AG04449 (cell line): ENCODE measurements at regions not wholly inside any gene's neighbourhood (a gene's known extent, or its start where the extent isn't known, plus 50 kb on each side); places are given as distances from the start of the nearest gene placed in this dataset.

Source experiments
- CTCF ChIA-PET: fragments of 350-600 bp; formaldehyde crosslinking; extraction: SDS; loops from one replicate; lab custom pipeline; 2021; ENCODE audit warnings: antibody characterized with exemption; lab: Yijun Ruan, JAX
- POLR2A ChIA-PET: fragments of 400-600, 350-600 bp; formaldehyde crosslinking; extraction: SDS; loops from one replicate; lab custom pipeline; 2020; ENCODE audit warnings: antibody characterized with exemption, inconsistent platforms; lab: Yijun Ruan, JAX
- DNase-seq: peaks from one replicate; pipeline ENCODE4 v3.0.0-alpha.2; 2010; ENCODE audit warnings: low read depth, low spot score
- H3K4me3 ChIP-seq: 2 replicates; pipeline ENCODE4 v1.5.1; 2011; ENCODE audit warnings: low read depth, mild to moderate bottlenecking, control low read depth, low read length
- CTCF ChIP-seq: IDR thresholded peaks from one replicate; pipeline ENCODE4 v1.5.1; 2011; ENCODE audit warnings: mild to moderate bottlenecking, moderate library complexity, low read length, control low read depth, inconsistent platforms; ENCODE audit not compliant: insufficient read depth; ENCODE audit errors: missing control alignments

GRCh38 chr4:96637971-96638412, 798.1 kb downstream of the PDHA2 start:
- no peak for TF ChIP-seq CTCF
- ChIA-PET POLR2A (no interaction called here), CTCF (no interaction called here)
- H3K4me3 ChIP-seq = no peak overlapping the region
- DNase-seq = no peak

- CTCF ChIA-PET = no interaction called here
- H3K4me3 ChIP-seq = no peak overlapping the region
- POLR2A ChIA-PET = no interaction called here
- DNase-seq = no peak
- TF ChIP-seq CTCF = no peak
Observed at GRCh38 chr4:96639932-96640331, 800.0 kb downstream of the PDHA2 start.

- ChIA-PET CTCF (no interaction called here), POLR2A (no interaction called here)
- DNase-seq = no peak
- TF ChIP-seq CTCF = no peak
- H3K4me3 ChIP-seq = no peak overlapping the region
Observed at GRCh38 chr4:96642490-96642889, 802.6 kb downstream of the PDHA2 start.

GRCh38 chr4:96646146-96646545, 806.3 kb downstream of the PDHA2 start:
- no peak for TF ChIP-seq CTCF
- ChIA-PET CTCF (no interaction called here), POLR2A (no interaction called here)
- no peak for DNase-seq
- no peak overlapping the region for H3K4me3 ChIP-seq

GRCh38 chr4:96649536-96649935, 809.6 kb downstream of the PDHA2 start:
- CTCF ChIA-PET = no interaction called here
- H3K4me3 ChIP-seq = no peak overlapping the region
- TF ChIP-seq CTCF = no peak
- POLR2A ChIA-PET = no interaction called here
- DNase-seq = no peak

- TF ChIP-seq CTCF = no peak
- CTCF ChIA-PET = no interaction called here
- no peak for DNase-seq
- POLR2A ChIA-PET = no interaction called here
- no peak overlapping the region for H3K4me3 ChIP-seq
Observed at GRCh38 chr4:96652158-96652557, 812.3 kb downstream of the PDHA2 start.
